ENCODE measurements at regions not wholly inside any gene's neighbourhood (a gene's known extent, or its start where the extent isn't known, plus 50 kb on each side); places are given as distances from the start of the nearest gene placed in this dataset.

- H3K36me3 ChIP-seq, result no peaks in the 10 kb centered on the region
- WGBS, 4 donors, result 76 to 85% (median 83%) methylated on average over 2 of the region's 2 CpGs
- no peaks in the 10 kb centered on the region for H3K9me3 ChIP-seq
- ATAC-seq (no peak), DNase-seq (no peak)
- no peak for TF ChIP-seq CTCF (IDR thresholded peaks at IDR 0.05)
- TF ChIP-seq POLR2A (IDR thresholded peaks at IDR 0.05), result no peak
- H3K4me1 ChIP-seq, result no peaks in the 10 kb centered on the region
- intact Hi-C loops (cut with DNase I), result no loop called here
- H3K4me3 ChIP-seq, result no peak overlapping the region
- H3K27ac ChIP-seq, result no peak overlapping the region
- no peaks in the 10 kb centered on the region for H3K27me3 ChIP-seq
Measured at GRCh38 chr7:68401313-68401712, 1197.0 kb upstream of the AUTS2 start.

- DNase-seq (no peak), ATAC-seq (no peak)
- Histone ChIP-seq H3K27me3 (no peaks in the 10 kb centered on the region), H3K27ac (no peak overlapping the region), H3K36me3 (no peaks in the 10 kb centered on the region), H3K4me3 (no peak overlapping the region), H3K9me3 (no peaks in the 10 kb centered on the region), H3K4me1 (no peaks in the 10 kb centered on the region)
- WGBS, 4 donors, result 41 to 62% (median 56%) methylated on average over 4 of the region's 4 CpGs
- intact Hi-C loops (cut with DNase I), result no loop called here
- TF ChIP-seq CTCF (IDR thresholded peaks at IDR 0.05) (no peak), POLR2A (IDR thresholded peaks at IDR 0.05) (no peak)
Measured at GRCh38 chr7:68406480-68406879, 1191.8 kb upstream of the AUTS2 start.

DNA sequence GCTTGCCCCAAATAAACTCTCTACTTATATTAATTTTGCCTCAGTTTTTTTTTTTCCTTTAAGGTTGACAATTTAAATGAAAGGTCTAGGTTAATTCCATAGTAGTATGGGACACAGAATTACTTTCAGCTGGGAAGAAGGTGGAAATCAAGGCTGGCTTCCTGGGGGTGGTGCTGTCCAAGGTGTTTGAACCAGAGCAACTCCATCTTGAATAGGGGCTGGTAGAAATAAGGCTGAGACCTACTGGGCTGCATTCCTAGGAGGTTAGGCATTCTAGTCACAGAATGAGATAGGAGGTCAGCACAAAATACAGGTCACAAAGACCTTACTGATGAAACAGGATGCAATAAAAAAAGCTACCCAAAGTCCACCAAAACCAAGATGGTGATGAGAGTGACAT, 1190.8 kb upstream of the AUTS2 start:
- Histone ChIP-seq H3K4me3 (no peak overlapping the region), H3K27ac (no peak overlapping the region), H3K9me3 (no peaks in the 10 kb centered on the region), H3K27me3 (no peaks in the 10 kb centered on the region), H3K36me3 (no peaks in the 10 kb centered on the region), H3K4me1 (no peaks in the 10 kb centered on the region)
- ATAC-seq, result no peak
- no peak for DNase-seq
- intact Hi-C loops (cut with DNase I), result no loop called here
- no peak for TF ChIP-seq POLR2A (IDR thresholded peaks at IDR 0.05)
- TF ChIP-seq CTCF (IDR thresholded peaks at IDR 0.05), result no peak

DNA sequence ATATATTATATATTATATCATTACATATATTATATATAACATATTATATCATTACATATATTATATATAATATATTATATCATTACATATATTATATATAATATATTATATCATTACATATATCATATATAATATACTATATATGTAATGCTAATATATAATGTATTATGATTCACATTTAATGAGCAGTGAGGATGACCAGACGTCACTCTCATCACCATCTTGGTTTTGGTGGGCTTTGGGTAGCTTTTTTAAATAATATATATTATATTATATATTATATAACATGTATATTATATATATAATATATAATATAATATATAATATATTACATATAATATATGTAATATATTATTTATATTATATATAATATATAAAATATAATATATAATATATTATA, 1189.4 kb upstream of the AUTS2 start:
- no peaks in the 10 kb centered on the region for H3K36me3 ChIP-seq

More for the DNA sequence above, 1189.4 kb upstream of the AUTS2 start:
- Histone ChIP-seq H3K9me3 (no peaks in the 10 kb centered on the region), H3K27me3 (peaks cover 0 to under 1% (median 0%) of the 10 kb centered on the region in 9 donors), H3K4me3 (no peak overlapping the region), H3K27ac (no peak overlapping the region), H3K4me1 (no peaks in the 10 kb centered on the region)
- ATAC-seq (no peak), DNase-seq (no peak)
- intact Hi-C loops (cut with DNase I), result no loop called here
- 90 to 95% (median 91%) methylated on average over 1 of the region's 1 CpG for WGBS, 4 donors
- TF ChIP-seq CTCF (IDR thresholded peaks at IDR 0.05), result no peak
- no peak for TF ChIP-seq POLR2A (IDR thresholded peaks at IDR 0.05)
